Stimulated activated naive CD8-positive, alpha-beta T cell treated with anti-CD3 and anti-CD28 coated beads, Interleukin-15, amount 100 ng/mL, for 72 hours (primary cell): ENCODE measurements at regions not wholly inside any gene's neighbourhood (a gene's known extent, or its start where the extent isn't known, plus 50 kb on each side); places are given as distances from the start of the nearest gene placed in this dataset.

Source experiments
- ATAC-seq: fragments of 150-1000 bp; cut with Tn5 transposase; 2 replicates; pipeline ENCODE4 v1.10.0; 2021; ENCODE audit warnings: mild to moderate bottlenecking, moderate library complexity
- DNase-seq, 2 donors: peaks; one replicate each; pipeline ENCODE4 v3.0.0; 2021 to 2022
- H3K27ac Mint-ChIP-seq, 2 donors: one replicate each; pipeline ENCODE4 v1.8.0; 2022; ENCODE audit warnings: mild to moderate bottlenecking in 2 of 2, mixed read lengths in 2 of 2, moderate library complexity in 2 of 2
- H3K27me3 Mint-ChIP-seq: one replicate; pipeline ENCODE4 v1.8.0; 2022; ENCODE audit warnings: mixed read lengths
- H3K4me1 Mint-ChIP-seq: one replicate; pipeline ENCODE4 v1.8.0; 2022; ENCODE audit warnings: mild to moderate bottlenecking, mixed read lengths
- H3K4me3 Mint-ChIP-seq, 2 donors: one replicate each; pipeline ENCODE4 v1.8.0; 2022; ENCODE audit warnings: mild to moderate bottlenecking in 2 of 2, mixed read lengths in 2 of 2, moderate library complexity in 1 of 2
- H3K9me3 Mint-ChIP-seq, 2 donors: one replicate each; pipeline ENCODE4 v1.8.0; 2022; ENCODE audit warnings: mixed read lengths in 2 of 2

DNA sequence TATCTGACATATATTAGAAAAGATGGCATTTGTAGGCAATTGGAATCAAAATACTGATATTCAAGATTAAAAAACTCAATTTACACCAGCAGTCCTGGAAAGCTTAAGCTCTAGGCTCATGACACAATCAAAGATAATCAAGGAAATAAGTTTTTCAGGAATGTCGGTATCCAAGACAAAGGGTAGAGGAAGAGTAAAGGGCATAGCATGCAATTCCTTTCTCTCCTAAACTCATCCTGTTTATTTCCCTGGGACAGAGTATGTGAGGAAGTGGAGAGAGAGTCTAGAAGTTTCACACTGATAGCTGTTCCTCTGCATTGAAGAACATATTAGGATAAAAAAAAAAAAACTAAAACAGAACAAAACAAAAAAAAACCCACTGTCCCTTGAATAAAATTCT is 2452.1 kb downstream of the PCDH9 start:
- ATAC-seq = no peak
- no peak overlapping the region for H3K27ac Mint-ChIP-seq
- no peaks in the 10 kb centered on the region for H3K27me3 Mint-ChIP-seq
- H3K4me1 Mint-ChIP-seq = no peaks in the 10 kb centered on the region
- H3K4me3 Mint-ChIP-seq = no peak overlapping the region
- peaks cover 0 to 17% of the 10 kb centered on the region in 2 donors for H3K9me3 Mint-ChIP-seq
- no peak for DNase-seq

DNA sequence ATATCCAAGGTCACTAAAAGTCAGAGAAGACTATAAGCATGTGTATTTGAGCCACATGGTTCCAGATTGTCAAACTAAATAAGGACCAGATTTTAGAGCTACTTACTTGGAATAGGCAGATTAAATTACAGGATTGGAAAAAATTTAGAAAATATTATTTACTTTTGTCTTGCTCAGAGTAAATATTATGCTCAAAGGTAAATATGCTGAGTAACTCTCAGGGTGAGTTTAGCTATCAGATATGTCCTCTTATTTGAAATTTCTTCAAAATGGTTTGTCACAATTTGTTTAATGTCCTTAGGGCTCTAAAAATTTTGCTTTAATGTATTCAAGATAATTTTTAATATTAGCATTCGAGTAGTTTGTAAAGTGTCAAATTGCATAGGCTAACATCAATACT is 2455.2 kb downstream of the PCDH9 start:
- no peak overlapping the region for H3K4me3 Mint-ChIP-seq
- H3K4me1 Mint-ChIP-seq = no peaks in the 10 kb centered on the region
- no peaks in the 10 kb centered on the region for H3K27me3 Mint-ChIP-seq

DNA sequence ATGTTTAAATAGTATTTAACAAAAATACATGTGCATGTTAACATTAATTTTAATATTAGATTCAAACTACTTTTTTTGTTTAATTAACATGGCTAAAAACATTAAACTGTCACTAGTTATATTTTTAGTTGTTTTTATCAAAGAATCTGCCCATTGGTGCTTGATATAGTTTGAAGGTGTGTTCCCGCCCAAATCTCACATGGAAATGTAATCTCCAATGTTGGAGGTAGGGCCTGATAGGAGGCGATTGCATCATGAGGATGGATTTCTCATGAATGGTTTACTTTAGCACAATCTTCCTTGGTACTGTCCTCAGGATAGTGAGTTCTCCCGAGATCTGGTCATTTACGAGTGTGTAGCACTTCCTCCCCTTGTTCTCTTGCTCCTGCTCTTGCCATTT is 2459.4 kb downstream of the PCDH9 start:
- H3K27ac Mint-ChIP-seq = no peak overlapping the region
- no peak for DNase-seq
- H3K27me3 Mint-ChIP-seq = no peaks in the 10 kb centered on the region
- peaks cover 6 to 19% of the 10 kb centered on the region in 2 donors for H3K9me3 Mint-ChIP-seq
- H3K4me1 Mint-ChIP-seq = no peaks in the 10 kb centered on the region
- no peak overlapping the region for H3K4me3 Mint-ChIP-seq
- ATAC-seq = no peak

More for the DNA sequence above, 2455.2 kb downstream of the PCDH9 start:
- no peak for ATAC-seq
- Mint-ChIP-seq H3K27ac (no peak overlapping the region), H3K9me3 (peaks cover 4 to 19% of the 10 kb centered on the region in 2 donors)
- DNase-seq = no peak

DNA sequence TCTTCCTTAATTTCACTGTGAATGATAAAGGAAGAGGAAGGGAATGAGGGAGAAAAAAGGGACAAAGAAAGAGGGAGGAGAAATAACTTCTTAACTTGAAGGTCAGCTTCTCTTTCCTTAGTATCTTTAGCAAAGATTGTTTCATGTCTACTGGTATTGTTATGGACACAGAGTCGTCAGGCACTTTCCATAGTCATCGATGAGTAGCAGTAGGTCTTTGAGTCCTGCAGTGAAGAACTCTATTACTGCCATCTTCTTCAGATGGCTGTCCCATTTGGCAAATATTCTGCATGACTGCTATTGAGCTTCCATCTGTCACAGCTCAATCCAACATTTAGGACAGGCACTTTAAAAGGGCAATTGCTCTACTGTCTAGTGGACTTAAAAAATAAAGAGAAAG is 2463.1 kb downstream of the PCDH9 start:
- no peak overlapping the region for H3K27ac Mint-ChIP-seq
- H3K4me1 Mint-ChIP-seq = no peaks in the 10 kb centered on the region
- H3K27me3 Mint-ChIP-seq = no peaks in the 10 kb centered on the region
- ATAC-seq (no peak), DNase-seq (no peak)
- H3K9me3 Mint-ChIP-seq = peaks cover 15 to 23% of the 10 kb centered on the region in 2 donors
- H3K4me3 Mint-ChIP-seq = no peak overlapping the region

DNA sequence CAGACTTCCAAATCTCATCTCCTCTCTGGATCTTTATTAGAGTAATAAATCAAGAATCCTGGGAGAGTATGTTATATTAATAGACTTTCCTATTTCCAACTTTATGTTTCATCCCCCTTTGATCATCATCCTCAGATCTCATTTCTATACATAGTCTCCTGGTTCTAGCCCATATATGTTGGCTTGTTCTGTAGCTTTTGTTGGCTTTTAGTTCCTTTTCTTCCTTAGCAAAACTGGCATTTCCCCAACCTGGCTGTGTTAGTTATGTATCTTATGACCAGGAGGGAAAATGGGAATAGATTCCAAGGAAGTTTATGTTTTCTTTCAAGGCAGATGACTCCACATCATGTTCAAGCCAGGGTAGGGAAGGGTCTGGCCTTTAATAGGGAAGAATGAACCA is 2464.5 kb downstream of the PCDH9 start:
- H3K27me3 Mint-ChIP-seq = no peaks in the 10 kb centered on the region
- peaks cover 10 to 23% of the 10 kb centered on the region in 2 donors for H3K9me3 Mint-ChIP-seq
- H3K4me1 Mint-ChIP-seq = no peaks in the 10 kb centered on the region
- H3K27ac Mint-ChIP-seq = no peak overlapping the region
- DNase-seq = no peak
- H3K4me3 Mint-ChIP-seq = no peak overlapping the region
- ATAC-seq = no peak

DNA sequence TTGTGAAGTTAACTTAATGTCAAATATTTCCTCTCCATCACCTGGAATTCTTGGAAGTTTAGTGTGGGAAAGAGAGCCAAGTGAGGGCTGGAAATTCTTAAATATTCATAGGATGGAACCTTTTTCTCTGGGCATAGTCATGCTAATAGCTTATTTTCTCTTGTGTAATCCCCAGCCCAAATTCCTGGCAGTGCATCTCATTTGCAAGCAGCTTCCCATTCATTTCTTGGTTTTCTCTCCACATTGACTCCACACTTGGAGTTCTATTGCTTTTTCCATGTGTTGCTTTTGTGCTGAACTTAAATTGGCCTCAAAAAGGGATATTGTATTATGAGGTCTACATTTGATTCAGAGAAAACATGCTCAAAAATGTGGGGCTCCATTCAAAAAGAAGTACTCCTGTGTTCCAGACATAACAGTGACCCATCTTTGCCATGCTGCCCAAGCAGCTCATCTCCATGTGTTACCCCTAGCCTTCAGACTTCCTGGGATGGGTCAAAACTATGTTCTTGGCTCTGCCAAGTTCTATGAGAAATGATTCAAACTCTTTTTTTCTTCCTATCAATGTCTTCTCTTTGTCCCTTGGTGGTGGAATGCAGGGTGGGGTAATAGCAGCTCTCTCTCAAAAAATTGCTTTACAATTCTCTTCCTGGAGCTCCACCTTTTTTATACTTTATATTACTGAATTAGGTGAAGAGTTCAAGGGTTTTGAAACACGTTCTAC is 2471.5 kb downstream of the PCDH9 start:
- Mint-ChIP-seq H3K4me3 (no peak overlapping the region), H3K4me1 (no peaks in the 10 kb centered on the region), H3K27ac (no peak overlapping the region), H3K27me3 (no peaks in the 10 kb centered on the region), H3K9me3 (peaks cover 18 to 25% of the 10 kb centered on the region in 2 donors)
- no peak for ATAC-seq
- DNase-seq = no peak

DNA sequence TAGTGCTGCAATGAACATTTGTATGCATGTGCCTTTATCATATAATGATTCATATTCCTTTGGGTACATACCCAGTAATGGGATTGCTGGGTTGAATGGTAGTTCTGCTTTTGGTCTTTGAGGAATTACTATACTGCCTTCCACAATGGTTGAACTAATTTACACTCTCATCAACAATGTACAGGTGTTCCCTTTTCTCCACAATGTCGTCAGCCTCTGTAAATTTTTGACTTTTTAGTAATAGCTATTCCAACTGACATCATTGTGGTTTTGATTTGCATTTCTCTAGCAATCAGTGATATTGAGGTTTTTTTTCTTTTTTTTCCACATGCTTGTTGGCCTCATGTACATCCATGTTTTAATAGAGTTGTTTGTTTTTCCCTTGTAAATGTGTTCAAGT is 2473.5 kb downstream of the PCDH9 start:
- ATAC-seq = no peak
- H3K27me3 Mint-ChIP-seq = no peaks in the 10 kb centered on the region
- H3K4me3 Mint-ChIP-seq = no peak overlapping the region
- peaks cover 16 to 18% of the 10 kb centered on the region in 2 donors for H3K9me3 Mint-ChIP-seq
- no peak overlapping the region for H3K27ac Mint-ChIP-seq
- DNase-seq = no peak
- H3K4me1 Mint-ChIP-seq = no peaks in the 10 kb centered on the region

DNA sequence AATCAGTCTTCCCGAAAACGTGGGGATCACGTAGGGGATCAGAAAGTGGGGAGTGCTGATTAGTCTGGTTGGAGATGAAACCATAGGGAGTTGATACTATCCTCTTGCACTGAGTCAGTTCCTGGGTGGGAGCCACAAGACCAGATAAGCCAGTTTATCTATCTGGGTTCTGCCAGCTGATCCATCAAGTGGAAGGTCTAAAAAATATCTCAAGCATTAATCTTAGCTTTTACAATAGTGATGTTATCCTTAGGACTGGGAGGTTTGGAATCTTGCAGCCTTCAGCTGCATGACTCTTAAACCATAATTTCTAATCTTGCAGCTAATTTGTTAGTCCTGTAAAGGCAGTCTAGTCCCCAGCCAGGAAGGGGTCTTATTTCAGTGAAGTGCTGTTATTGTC is 2474.2 kb downstream of the PCDH9 start:
- H3K27me3 Mint-ChIP-seq = no peaks in the 10 kb centered on the region
- H3K27ac Mint-ChIP-seq = no peak overlapping the region
- no peak for ATAC-seq
- no peaks in the 10 kb centered on the region for H3K4me1 Mint-ChIP-seq
- no peak overlapping the region for H3K4me3 Mint-ChIP-seq
- H3K9me3 Mint-ChIP-seq = peaks cover 16 to 18% of the 10 kb centered on the region in 2 donors
- no peak for DNase-seq

DNA sequence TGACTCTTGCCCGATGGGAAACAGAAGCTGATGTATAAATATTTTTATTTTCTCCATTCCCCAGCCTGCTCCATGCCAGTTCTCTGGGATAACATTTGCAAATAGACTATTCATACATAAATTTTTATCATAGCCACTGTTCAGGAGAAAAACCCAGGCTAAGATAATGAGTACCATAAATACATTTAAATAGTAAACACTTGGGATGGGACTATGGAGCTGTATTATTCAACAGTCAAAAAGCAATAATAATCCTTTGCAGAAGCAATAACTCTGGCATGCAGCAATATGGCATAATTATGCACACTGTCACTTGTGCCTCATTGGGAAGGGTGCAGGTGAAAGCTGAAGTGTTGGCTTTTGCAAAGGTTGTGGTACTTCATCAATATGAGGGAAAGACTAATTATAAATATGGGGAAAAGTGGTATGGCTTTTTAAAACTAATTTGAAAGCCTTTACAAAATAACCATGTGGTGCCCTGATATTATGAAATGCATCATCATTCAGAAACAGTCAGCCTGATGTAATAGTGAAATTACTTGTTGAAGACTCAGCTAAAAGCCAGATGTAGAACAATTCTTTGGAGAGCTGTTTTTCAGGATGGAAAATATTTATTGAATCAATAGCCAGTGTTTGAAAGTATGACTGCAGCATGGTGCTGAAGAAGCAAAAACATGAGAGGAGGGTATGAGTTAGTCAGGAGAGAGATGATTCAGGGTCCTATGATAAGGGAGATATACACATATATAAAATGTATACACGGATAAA is 2476.7 kb downstream of the PCDH9 start:
- peaks cover 9 to 17% of the 10 kb centered on the region in 2 donors for H3K9me3 Mint-ChIP-seq
- H3K27ac Mint-ChIP-seq = no peak overlapping the region

DNA sequence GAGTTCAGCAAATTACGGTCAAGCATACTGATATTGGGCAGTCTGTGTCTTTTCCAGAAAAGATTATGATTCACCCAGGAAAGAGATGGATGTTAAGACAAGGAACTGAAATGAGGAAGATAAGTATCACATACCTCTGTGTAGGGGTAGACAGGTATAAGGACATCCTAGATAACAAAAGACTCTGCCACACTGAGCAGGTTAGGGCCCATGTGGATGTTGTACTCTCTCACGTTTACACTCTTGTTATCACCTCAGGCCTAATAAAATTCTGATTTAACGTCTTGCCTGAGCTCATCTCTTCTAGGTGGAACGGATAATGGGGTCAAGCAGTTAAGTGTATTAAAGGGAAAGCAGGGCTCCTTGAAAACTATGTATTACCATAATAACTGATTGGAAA is 2480.8 kb downstream of the PCDH9 start:
- Mint-ChIP-seq H3K27ac (no peak overlapping the region), H3K9me3 (peaks cover 0 to 11% of the 10 kb centered on the region in 2 donors), H3K27me3 (no peaks in the 10 kb centered on the region), H3K4me3 (no peak overlapping the region), H3K4me1 (no peaks in the 10 kb centered on the region)
- DNase-seq = no peak
- ATAC-seq = no peak

More for the DNA sequence above, 2476.7 kb downstream of the PCDH9 start:
- ATAC-seq = no peak
- Mint-ChIP-seq H3K27me3 (no peaks in the 10 kb centered on the region), H3K4me1 (no peaks in the 10 kb centered on the region), H3K4me3 (no peak overlapping the region)
- DNase-seq = no peak

DNA sequence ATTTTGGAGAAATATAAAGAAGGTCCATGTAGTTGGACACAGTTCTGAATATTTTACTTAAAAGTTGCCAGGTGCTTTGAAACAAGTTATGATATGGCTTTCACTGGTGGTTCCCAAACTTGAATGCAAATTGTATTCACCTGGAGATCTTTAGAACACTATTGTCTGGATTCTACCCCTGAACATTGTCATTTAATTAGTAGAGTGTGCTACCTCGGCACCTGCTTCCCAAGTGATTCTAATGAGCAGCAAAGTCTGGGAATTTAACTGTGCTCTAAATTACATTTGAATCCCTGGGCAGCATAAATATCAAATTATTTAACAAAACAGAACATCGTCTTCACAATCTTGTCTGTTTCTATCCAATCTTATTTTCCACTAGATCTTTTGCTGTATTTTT is 2483.3 kb downstream of the PCDH9 start:
- DNase-seq (no peak), ATAC-seq (no peak)
- Mint-ChIP-seq H3K4me3 (no peak overlapping the region), H3K9me3 (peaks cover 0 to 7% of the 10 kb centered on the region in 2 donors), H3K27me3 (no peaks in the 10 kb centered on the region), H3K27ac (no peak overlapping the region), H3K4me1 (no peaks in the 10 kb centered on the region)

DNA sequence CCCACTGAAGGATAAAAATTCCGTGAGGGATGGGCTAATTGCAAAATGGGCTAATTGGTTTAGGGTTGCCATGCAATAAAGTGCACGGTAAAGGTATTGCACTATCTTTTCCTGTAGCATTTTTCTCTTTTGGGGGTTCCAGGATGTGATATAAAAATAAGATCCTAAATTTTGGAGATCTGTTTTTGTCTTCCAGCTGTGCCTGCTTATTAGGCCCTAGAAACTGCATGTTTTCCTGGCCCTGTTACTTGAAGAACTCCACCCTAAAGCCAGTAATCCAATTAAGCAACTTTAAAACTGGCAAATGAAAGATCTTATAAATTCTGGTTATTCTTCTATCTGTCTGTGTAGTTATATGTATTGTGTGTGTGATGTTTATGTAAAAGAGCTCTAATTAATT is 2489.6 kb downstream of the PCDH9 start:
- H3K4me3 Mint-ChIP-seq = no peak overlapping the region
- DNase-seq = no peak
- H3K27ac Mint-ChIP-seq = no peak overlapping the region
- no peaks in the 10 kb centered on the region for H3K4me1 Mint-ChIP-seq
- H3K9me3 Mint-ChIP-seq = peaks cover 5 to 17% of the 10 kb centered on the region in 2 donors
- H3K27me3 Mint-ChIP-seq = no peaks in the 10 kb centered on the region
- no peak for ATAC-seq

DNA sequence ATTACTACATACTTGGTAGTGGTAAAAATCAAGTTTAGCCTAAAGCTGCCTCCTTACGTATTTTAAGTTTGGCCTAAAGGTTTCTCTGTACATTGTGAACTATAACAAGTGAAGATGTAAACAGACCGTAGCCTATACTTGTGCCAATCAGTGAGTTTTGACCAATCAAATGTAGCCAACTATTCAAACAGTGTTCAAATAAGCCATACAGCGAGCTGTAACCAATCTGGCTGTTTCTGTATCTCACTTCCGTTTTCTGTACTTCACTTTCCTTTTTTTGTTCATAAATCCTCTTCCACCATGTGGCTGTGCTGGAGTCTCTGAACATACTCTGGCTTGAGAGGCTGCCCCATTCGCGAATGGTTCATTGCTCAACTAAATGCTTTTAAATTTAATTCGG is 2504.6 kb downstream of the PCDH9 start:
- Mint-ChIP-seq H3K9me3 (peaks cover 8% of the 10 kb centered on the region in 2 donors), H3K27ac (no peak overlapping the region), H3K4me3 (no peak overlapping the region), H3K4me1 (no peaks in the 10 kb centered on the region), H3K27me3 (no peaks in the 10 kb centered on the region)
- no peak for ATAC-seq
- DNase-seq = no peak

DNA sequence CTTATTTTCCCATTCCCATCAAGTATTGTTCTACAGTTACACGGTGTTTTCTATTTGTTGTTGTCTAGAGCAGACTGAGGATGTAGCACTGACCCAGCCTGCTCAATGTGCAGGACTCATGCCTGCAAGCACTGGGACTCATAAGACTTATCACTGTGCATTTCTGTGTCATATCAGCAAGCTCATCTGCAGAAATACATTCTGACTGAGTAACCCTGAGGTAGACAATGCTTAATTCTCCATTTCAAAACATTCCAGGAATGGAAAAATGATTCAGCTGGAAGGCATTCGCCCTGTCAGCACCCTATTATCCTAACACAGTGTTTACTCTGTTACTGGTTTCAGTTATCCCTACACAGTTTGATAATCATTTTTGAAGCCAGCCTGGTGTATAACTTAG is 2506.4 kb downstream of the PCDH9 start:
- Mint-ChIP-seq H3K27ac (no peak overlapping the region), H3K27me3 (no peaks in the 10 kb centered on the region), H3K4me3 (no peak overlapping the region), H3K4me1 (no peaks in the 10 kb centered on the region), H3K9me3 (peaks cover 5 to 12% of the 10 kb centered on the region in 2 donors)
- no peak for DNase-seq
- ATAC-seq = no peak

DNA sequence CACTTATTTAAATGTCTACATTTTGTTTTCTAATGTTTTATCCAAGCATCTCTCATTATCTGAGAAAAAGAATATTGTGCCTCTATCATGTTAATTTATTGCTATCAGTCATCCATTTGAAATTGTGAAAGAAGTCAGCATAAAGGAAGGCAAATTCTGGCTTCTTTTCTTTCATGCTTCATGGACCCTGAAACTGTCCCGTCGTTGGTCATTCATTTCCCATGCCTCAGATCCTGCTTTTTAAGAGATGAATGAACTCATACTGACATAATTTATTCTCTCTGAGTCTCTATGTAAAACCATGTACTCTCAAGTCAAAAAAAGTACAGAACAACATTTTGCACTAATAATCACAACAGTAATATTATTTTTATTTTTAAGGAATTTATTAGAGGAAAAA is 2512.0 kb downstream of the PCDH9 start:
- no peaks in the 10 kb centered on the region for H3K27me3 Mint-ChIP-seq
- ATAC-seq (no peak), DNase-seq (no peak)
- H3K9me3 Mint-ChIP-seq = peaks cover 0 to 12% of the 10 kb centered on the region in 2 donors
- H3K4me1 Mint-ChIP-seq = no peaks in the 10 kb centered on the region
- no peak overlapping the region for H3K27ac Mint-ChIP-seq
- H3K4me3 Mint-ChIP-seq = no peak overlapping the region

DNA sequence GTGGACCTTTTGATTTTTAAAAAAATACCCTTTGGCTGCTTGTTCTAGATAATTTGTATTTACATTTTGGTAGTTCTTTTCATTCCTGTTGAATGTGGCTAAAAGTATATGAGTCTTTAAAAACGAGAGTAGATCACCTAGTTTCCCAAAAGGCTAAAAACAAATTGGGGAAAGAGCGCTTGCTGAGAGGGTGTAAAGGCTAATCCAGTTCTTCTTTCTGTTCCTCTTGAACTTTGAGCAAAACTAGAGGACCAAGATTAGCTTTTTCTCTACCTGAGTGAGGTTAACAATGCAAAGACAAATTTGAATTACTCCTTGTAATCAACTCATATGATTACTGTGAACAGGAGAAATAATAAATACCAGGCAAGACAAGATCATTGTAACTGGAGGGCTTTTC is 2513.2 kb downstream of the PCDH9 start:
- no peak for ATAC-seq
- H3K27ac Mint-ChIP-seq = no peak overlapping the region
- H3K9me3 Mint-ChIP-seq = peaks cover 0 to 12% of the 10 kb centered on the region in 2 donors
- no peaks in the 10 kb centered on the region for H3K27me3 Mint-ChIP-seq
- no peak for DNase-seq
- no peaks in the 10 kb centered on the region for H3K4me1 Mint-ChIP-seq
- H3K4me3 Mint-ChIP-seq = no peak overlapping the region
